Gastrocnemius medialis (tissue), 4 donors: ENCODE measurements at regions not wholly inside any gene's neighbourhood (a gene's known extent, or its start where the extent isn't known, plus 50 kb on each side); places are given as distances from the start of the nearest gene placed in this dataset.

Source experiments
- ATAC-seq, 2 donors: fragments of 150-250 bp; one replicate each; pipeline ENCODE4 v1.9.1; 2016
- DNase-seq, 2 donors: peaks; one replicate each; pipeline ENCODE4 v3.0.0-alpha.2; 2019
- H3K27ac ChIP-seq, 4 donors: fragments of 200-600 bp; sonication (generic); 1 replicate in 1 of 4; 2 replicates in 3 of 4; pipeline ENCODE4 v1.5.1; 2016 to 2018; ENCODE audit warnings: mild to moderate bottlenecking in 2 of 4, moderate library complexity in 1 of 4
- H3K27me3 ChIP-seq, 3 donors: fragments of 200-600 bp; sonication (generic) in 2 of 3; 1 replicate in 1 of 3; 2 replicates in 2 of 3; pipeline versions ENCODE4 v1.5.1 to v1.6.0; 2016 to 2019; ENCODE audit warnings: mild to moderate bottlenecking in 1 of 3, moderate library complexity in 1 of 3
- H3K36me3 ChIP-seq, 2 donors: fragments of 200-600 bp; sonication (generic) in 1 of 2; one replicate each; pipeline ENCODE4 v1.5.1; 2017 to 2018
- H3K4me1 ChIP-seq, 2 donors: fragments of 200-600 bp; sonication (generic) in 1 of 2; one replicate each; pipeline ENCODE4 v1.5.1; 2016 to 2017; ENCODE audit warnings: mild to moderate bottlenecking in 2 of 2
- H3K4me3 ChIP-seq, 4 donors: fragments of 200-600 bp; sonication (generic) in 3 of 4; 1 replicate in 1 of 4; 2 replicates in 3 of 4; pipeline ENCODE4 v1.5.1; 2016 to 2019; ENCODE audit warnings: mild to moderate bottlenecking in 2 of 4
- H3K9me3 ChIP-seq, 3 donors: fragments of 200-600 bp; sonication (generic) in 2 of 3; 1 replicate in 1 of 3; 2 replicates in 2 of 3; pipeline ENCODE4 v1.5.1; 2016 to 2019
- POLR2A ChIP-seq, 2 donors: fragments of 450-650 bp; IDR thresholded peaks; one replicate each; pipeline ENCODE4 v1.6.1; 2017; ENCODE audit warnings: antibody characterized with exemption in 2 of 2, mild to moderate bottlenecking in 2 of 2, moderate library complexity in 2 of 2
- in situ Hi-C, 4 donors: fragments of 200-750 bp; cut with MboI; loops; one replicate each; pipeline versions ENCODE4 v1.15.0 to v1.8.0; 2017; ENCODE audit warnings: low sequenced_read_pairs in 4 of 4
- intact Hi-C: fragments of 100-400 bp; cut with DNase I; formaldehyde crosslinking; loops from one replicate; pipeline ENCODE4 v1.15.1; 2023; ENCODE audit warnings: low total_unique reads
- TF ChIP-seq, protein P1 (sequence below), 5 experiments: fragments of 450-650 bp in 3 of 5; fragments of 200-600 bp in 2 of 5; sonication (generic) in 2 of 5; IDR thresholded peaks in 4 of 5; conservative IDR thresholded peaks in 1 of 5; 1 replicate in 4 of 5; 2 replicates in 1 of 5; pipeline ENCODE4 v1.5.1; 2016 to 2019; ENCODE audit warnings: antibody characterized with exemption in 5 of 5, mild to moderate bottlenecking in 3 of 5, moderate library complexity in 3 of 5

DNA sequence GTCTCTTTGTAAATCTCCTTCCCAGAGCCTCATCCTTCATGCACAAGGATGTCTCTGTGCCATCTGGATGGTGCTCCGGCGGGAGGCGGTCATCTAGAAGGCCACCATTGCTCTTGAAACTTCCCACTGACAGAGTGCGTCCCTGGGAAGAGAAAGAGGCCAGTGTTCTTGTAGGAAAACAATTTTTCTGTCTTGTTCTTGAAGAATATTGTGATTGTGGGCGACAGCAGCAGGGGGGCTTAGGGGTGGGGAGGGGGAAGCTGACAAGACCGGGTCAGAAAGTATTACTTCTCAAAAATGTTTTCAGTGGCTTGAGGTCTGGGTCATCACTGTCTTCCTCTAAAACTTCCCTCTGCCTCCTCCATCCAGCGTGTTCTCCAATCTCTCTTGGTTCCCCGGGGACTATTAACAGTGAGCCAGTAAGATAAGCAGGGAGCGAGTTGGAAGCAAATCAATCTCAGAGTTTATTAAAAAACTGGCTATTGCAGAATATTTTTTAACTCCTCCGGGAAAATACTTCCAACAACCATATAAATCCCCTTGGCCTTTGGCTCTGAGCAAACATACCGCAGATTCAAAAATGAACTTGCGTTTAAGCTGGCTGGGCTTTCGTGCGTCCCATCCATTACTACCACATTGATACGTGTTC is 597.8 kb upstream of the MGMT start:
- in situ Hi-C loops (no loop called here), intact Hi-C loops (no loop called here)
- Histone ChIP-seq H3K4me1 (no peaks in the 10 kb centered on the region), H3K4me3 (no peak overlapping the region), H3K27me3 (no peaks in the 10 kb centered on the region), H3K36me3 (no peaks in the 10 kb centered on the region), H3K9me3 (no peaks in the 10 kb centered on the region), H3K27ac (no peak overlapping the region)
- no peak for ATAC-seq
- DNase-seq = no peak
- no peak for TF ChIP-seq POLR2A (IDR thresholded peaks at IDR 0.05)
- TF ChIP-seq, protein P1, sequence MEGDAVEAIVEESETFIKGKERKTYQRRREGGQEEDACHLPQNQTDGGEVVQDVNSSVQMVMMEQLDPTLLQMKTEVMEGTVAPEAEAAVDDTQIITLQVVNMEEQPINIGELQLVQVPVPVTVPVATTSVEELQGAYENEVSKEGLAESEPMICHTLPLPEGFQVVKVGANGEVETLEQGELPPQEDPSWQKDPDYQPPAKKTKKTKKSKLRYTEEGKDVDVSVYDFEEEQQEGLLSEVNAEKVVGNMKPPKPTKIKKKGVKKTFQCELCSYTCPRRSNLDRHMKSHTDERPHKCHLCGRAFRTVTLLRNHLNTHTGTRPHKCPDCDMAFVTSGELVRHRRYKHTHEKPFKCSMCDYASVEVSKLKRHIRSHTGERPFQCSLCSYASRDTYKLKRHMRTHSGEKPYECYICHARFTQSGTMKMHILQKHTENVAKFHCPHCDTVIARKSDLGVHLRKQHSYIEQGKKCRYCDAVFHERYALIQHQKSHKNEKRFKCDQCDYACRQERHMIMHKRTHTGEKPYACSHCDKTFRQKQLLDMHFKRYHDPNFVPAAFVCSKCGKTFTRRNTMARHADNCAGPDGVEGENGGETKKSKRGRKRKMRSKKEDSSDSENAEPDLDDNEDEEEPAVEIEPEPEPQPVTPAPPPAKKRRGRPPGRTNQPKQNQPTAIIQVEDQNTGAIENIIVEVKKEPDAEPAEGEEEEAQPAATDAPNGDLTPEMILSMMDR (IDR thresholded peaks at IDR 0.05 in 4 of 5, conservative IDR thresholded peaks at IDR 0.05 in 1 of 5) = no peak

DNA sequence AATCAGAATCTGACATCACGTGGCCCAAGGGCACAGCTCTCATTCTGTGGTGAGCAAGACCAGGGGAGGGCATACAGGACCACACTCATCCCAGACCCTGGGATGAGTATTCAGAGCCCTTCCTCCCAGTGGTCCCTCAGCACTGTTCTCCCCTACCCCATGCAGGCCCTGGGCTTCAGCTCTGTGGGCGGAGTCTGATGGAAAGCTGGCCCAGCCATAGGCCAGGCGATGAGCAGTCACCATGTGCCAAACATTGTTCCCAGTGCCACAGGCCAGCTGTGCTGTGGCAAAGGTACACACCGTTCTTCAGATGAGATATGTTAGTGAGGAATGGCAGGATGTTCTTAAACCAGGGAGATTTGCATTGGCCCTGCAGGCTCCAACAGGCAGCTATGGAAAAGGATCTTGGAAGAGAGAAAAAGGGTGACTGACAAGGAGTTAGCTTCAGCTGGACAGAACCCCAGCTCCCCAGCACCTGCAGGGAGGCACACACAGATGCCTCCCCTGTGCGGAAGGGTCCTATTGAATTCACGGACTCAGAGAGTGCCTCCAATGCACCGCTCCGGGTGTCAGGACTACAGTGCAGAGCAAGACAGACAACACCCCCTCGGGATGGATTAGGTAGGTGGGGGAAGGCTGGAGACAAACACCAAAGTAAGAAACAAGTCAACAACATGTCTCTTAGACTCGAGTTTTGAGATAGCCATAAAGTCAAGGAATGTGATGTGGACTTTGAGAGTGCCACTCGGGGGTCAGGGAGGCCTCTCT is 596.0 kb upstream of the MGMT start:
- H3K4me3 ChIP-seq = no peak overlapping the region
- no peak for TF ChIP-seq POLR2A (IDR thresholded peaks at IDR 0.05)
- TF ChIP-seq, protein P1 (IDR thresholded peaks at IDR 0.05 in 4 of 5, conservative IDR thresholded peaks at IDR 0.05 in 1 of 5) = no peak
- no peak overlapping the region for H3K27ac ChIP-seq
- intact Hi-C loops (no loop called here), in situ Hi-C loops (no loop called here)
- ATAC-seq = no peak
- DNase-seq = no peak
- no peaks in the 10 kb centered on the region for H3K36me3 ChIP-seq
- H3K9me3 ChIP-seq = no peaks in the 10 kb centered on the region
- no peaks in the 10 kb centered on the region for H3K4me1 ChIP-seq
- H3K27me3 ChIP-seq = no peaks in the 10 kb centered on the region

DNA sequence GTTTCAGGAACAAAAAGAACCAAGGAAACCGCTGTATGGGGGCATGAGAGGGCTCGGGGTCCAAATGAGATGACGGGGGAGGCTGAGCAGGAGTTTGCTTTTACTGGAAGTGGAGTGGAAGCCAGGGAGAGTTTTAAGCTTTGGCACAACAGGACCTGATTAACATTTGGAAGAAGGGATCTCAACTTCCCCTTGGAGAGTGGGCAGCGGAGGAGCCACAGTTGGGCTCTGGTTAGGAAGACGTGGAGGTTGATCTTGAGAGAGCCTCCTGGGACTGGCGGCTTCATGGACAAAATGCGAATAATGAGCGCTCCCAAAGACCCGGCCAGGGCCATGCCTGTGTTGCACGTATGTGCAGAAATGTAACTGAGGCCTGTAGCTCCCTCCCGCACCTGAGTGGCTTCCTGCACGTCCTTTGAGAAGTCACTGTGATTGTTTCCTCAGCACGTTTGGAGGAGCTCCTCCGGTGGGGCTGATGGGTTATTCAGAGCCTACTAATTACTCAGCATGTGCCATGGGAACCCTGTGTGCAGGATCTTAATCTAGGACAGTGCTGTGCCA is 595.3 kb upstream of the MGMT start:
- H3K4me1 ChIP-seq = no peaks in the 10 kb centered on the region
- no peaks in the 10 kb centered on the region for H3K27me3 ChIP-seq
- in situ Hi-C loops = no loop called here
- H3K27ac ChIP-seq = no peak overlapping the region
- no peak for TF ChIP-seq POLR2A (IDR thresholded peaks at IDR 0.05)
- TF ChIP-seq, protein P1 (IDR thresholded peaks at IDR 0.05 in 4 of 5, conservative IDR thresholded peaks at IDR 0.05 in 1 of 5) = no peak
- no peaks in the 10 kb centered on the region for H3K36me3 ChIP-seq
- H3K4me3 ChIP-seq = no peak overlapping the region
- intact Hi-C loops = no loop called here
- ATAC-seq (no peak), DNase-seq (no peak)
- H3K9me3 ChIP-seq = no peaks in the 10 kb centered on the region

DNA sequence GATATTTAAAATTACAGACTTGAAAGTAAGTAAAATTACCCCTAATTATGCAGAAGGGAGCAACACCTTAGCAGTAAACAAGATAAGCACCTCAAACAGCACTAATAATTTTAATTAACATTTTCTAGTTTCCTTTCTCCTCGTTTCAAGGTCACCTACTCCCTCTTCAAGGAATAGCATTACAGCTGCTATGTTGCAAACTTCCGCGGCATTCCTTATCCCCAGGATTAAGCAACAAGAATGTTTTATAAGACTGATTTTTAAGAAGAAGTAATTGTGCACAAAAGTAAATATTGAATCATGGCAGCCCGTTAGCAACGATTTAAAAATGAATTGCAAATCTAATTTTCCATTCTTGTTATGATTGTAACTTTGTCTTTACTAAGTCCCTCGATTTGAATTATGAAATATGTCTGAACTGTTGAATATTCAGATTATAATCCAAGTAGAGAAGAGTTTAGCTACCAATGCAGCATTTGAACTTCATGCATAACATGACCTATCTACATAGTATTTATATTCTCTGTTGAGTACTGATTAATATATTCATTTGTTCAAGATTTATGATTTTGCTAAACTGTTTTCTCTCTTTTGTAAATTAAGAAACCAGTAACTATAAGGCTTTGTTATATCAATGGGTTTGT is 593.5 kb upstream of the MGMT start:
- in situ Hi-C loops = no loop called here
- no peaks in the 10 kb centered on the region for H3K27me3 ChIP-seq
- no peak for TF ChIP-seq POLR2A (IDR thresholded peaks at IDR 0.05)
- TF ChIP-seq, protein P1 (IDR thresholded peaks at IDR 0.05 in 4 of 5, conservative IDR thresholded peaks at IDR 0.05 in 1 of 5) = no peak
- H3K9me3 ChIP-seq = no peaks in the 10 kb centered on the region
- DNase-seq = no peak
- H3K4me1 ChIP-seq = no peaks in the 10 kb centered on the region
- no peak for ATAC-seq
- H3K36me3 ChIP-seq = no peaks in the 10 kb centered on the region
- no peak overlapping the region for H3K27ac ChIP-seq
- no peak overlapping the region for H3K4me3 ChIP-seq
- intact Hi-C loops = no loop called here
